GM10266 (cell line): ENCODE measurements at regions not wholly inside any gene's neighbourhood (a gene's known extent, or its start where the extent isn't known, plus 50 kb on each side); places are given as distances from the start of the nearest gene placed in this dataset.
A peak's percentile ranks its signal among the peaks of the same experiment; 100 is the strongest.

Experiments
- DNase-seq: peaks from one replicate; pipeline ENCODE4 v3.0.0; 2012; ENCODE audit errors: extremely low spot score
- TF ChIP-seq, protein P1 (sequence below): IDR thresholded peaks from 2 replicates; pipeline ENCODE4 v1.5.1; 2012; ENCODE audit warnings: mild to moderate bottlenecking, low read depth; ENCODE audit not compliant: control insufficient read depth, insufficient read depth; ENCODE audit errors: missing control alignments

DNA sequence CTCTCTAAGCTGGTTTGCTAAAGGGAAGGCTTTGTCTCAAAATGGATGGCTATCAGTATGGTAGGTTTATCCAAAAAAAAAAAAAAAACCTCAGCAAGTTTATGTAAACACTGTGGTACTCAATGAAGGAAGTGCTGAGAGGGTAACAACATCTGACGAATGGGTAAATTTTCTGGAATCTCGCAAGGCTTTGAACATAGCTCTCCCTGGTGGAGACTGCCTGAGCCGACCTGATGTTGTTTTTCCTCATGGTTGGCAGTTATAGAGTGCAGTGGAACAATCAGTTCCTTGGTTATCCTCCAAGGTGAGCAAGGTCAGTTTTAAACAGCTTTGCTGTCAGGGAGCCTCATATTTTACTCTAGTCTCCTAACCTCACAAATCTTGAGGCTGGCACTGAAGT, 94.6 kb downstream of the ZPLD1 start:
- TF ChIP-seq, protein P1, sequence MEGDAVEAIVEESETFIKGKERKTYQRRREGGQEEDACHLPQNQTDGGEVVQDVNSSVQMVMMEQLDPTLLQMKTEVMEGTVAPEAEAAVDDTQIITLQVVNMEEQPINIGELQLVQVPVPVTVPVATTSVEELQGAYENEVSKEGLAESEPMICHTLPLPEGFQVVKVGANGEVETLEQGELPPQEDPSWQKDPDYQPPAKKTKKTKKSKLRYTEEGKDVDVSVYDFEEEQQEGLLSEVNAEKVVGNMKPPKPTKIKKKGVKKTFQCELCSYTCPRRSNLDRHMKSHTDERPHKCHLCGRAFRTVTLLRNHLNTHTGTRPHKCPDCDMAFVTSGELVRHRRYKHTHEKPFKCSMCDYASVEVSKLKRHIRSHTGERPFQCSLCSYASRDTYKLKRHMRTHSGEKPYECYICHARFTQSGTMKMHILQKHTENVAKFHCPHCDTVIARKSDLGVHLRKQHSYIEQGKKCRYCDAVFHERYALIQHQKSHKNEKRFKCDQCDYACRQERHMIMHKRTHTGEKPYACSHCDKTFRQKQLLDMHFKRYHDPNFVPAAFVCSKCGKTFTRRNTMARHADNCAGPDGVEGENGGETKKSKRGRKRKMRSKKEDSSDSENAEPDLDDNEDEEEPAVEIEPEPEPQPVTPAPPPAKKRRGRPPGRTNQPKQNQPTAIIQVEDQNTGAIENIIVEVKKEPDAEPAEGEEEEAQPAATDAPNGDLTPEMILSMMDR = no peak
- no peak for DNase-seq

DNA sequence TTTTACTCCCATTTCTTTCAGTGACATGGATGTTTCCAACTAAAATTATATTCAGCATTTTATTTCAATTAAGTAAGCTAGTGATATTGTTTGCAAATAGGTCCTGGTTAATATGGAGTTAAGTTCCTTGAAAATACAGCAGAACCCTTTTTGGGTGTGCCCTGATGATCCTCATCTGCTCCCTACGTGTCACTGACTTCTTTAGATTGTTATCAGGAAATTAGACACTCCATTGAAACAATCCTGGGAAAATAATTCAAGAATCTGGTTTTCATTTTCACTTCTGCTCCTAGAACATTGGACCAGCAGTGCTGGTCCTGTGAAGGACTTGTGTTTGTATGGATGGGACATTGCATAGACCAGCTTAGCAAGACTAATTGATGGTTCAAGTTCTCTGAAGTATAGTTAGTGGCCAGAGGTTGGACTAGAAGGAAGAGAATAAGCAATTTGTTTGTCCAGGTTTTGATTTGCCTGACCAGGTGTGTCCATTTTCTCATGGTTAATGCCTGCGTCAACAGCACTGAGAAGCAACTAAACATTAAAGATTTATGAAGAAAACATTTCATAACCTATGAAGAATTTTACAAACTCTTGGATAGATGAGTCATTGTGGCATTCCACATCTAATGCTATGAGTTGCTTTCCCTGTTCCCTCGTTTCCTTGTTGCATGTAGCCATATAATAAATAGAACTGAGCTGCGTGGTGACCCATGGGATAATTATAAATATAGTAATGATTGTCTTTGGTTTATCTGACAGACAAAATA, 95.8 kb downstream of the ZPLD1 start:
- TF ChIP-seq, protein P1 = no peak
- no peak for DNase-seq

DNA sequence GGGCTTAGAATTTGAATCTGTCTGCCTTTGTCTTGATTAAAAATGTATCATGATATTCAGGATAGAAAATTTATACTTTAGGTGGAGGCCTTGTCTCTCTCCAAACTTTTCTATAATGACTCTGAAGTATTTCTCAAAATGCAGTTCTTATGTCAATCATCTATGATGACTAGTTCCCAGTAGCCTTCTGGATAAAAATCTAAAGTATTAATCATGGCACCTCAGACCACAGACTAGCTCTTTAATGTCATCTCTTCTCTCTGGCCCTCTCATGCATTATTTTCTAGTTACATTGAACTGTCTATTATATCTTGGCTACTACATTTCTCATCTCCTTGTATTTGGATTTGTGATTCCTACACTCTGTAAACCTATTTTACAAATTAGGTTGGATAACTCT, 96.9 kb downstream of the ZPLD1 start:
- no peak for DNase-seq
- TF ChIP-seq, protein P1 = no peak

DNA sequence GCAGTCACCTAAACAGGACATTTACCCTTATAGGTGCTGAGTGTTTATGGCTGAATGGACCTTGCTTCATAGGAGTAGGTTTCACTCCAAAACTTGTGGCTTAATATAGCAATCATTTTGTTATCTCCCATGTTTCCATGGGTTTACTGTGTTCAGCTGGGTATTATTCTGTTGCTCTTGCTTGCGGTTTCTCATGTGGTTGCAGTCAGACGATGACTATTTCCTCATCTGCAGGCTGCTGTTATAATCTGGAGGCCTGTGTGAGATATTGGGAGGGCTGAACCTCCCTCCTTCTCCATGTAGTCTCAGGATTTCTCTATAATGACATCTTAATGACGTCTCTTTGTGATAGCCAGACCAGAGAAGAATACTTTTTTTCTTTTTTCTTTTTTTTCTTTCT, 98.1 kb downstream of the ZPLD1 start:
- TF ChIP-seq, protein P1 = no peak
- DNase-seq = peak; percentile 7

DNA sequence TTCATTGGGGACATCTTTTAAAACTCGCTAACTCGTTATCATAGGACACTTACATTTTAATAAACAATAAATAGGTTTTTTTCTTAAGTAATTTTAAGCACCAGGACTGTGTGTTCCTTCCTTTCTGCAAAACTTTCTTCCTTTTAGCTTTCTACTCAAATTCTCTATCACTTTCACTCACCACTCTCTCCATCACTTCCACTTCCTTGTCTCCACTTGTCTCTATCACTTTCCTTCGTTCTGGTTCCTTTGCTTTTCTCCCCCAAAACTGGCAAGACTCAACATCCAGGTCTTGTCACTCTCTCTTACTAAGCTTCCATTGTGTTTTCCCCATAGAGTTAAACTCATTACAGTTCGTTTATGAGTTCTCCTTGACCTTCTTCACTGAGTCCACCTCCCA, 99.0 kb downstream of the ZPLD1 start:
- TF ChIP-seq, protein P1 = no peak

DNA sequence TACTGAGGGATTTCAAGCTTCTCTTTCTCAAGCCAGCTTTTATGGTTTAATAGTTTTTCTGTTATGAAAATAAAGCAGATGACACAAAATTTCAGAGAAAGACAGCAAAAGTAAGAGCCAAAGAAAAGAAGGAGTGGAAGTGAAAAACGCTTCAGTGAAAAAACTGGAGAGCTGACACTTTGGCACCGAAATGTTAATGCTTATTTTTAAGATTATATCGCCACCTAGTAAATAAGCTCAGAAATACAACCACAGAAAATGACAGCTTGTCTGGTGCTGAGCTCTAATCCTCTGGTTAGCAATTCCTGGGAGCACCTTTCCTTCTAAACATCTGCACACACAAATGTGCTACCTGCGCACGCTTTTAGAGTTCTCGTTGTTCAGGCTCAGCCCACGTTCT, 101.6 kb downstream of the ZPLD1 start:
- TF ChIP-seq, protein P1 = peak; percentile 42
- DNase-seq = peak; percentile 14

More for the DNA sequence above, 99.0 kb downstream of the ZPLD1 start:
- no peak for DNase-seq

DNA sequence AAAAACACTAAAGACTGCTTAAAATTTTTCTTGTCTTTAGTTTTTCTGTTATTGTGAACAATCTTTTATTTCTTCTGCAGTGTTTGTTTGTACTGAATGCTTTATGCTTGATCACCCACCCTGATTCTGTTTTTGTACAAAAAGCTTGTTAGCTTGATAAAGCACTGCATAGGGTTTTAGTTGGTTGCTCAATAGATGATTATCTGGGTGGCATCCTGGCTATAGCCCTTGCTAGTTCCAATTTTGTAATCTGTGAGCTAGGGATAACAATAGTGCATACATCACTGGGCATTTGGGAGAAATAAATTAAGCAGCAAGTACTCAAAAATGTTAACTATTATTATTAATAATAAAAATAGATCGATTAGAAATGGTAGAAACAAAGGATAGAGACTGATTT, 102.3 kb downstream of the ZPLD1 start:
- no peak for DNase-seq
- TF ChIP-seq, protein P1 = no peak
